ENCODE measurements at regions not wholly inside any gene's neighbourhood (a gene's known extent, or its start where the extent isn't known, plus 50 kb on each side); places are given as distances from the start of the nearest gene placed in this dataset.

DNA sequence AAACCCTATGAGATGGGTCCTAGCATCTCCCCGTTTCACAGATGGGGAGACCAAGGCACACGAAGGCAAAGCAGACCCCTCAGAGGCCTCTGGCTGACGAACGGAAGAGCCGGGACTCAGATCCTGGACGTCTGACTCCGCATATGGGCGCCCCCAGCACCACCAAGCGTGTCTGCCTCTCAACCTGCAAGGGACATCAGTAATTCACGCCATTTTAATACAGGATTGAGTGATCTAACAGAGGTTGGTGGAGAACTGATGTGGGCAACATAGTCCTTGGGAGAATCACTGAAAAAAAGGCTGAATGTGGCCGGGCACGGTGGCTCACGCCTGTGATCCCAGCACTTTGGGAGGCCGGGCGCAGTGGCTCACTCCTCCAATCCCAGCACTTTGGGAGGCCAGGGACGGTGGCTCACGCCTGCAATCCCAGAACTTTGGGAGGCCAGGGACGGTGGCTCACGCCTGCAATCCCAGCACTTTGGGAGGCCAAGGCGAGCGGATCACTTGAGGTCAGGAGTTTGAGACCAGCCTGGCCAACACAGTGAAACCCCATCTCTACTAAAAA lies 206.6 kb downstream of the DLL1 start:
- Histone ChIP-seq H3K36me3 (no peaks in the 10 kb centered on the region), H3K27me3 (peaks cover 31% of the 10 kb centered on the region), H3K4me1 (ENCODE audit: control insufficient read depth in 1 of 2, insufficient read depth in 1 of 2, low read depth in 1 of 2, low read length in 1 of 2) (peaks cover 8% of the 10 kb centered on the region in 2 experiments), H3K9me3 (no peaks in the 10 kb centered on the region), H3K4me3 (ENCODE audit: low read depth in 1 of 2, low read length in 1 of 2) (no peak overlapping the region), H3K27ac (no peak overlapping the region)
- TF ChIP-seq, protein P1, sequence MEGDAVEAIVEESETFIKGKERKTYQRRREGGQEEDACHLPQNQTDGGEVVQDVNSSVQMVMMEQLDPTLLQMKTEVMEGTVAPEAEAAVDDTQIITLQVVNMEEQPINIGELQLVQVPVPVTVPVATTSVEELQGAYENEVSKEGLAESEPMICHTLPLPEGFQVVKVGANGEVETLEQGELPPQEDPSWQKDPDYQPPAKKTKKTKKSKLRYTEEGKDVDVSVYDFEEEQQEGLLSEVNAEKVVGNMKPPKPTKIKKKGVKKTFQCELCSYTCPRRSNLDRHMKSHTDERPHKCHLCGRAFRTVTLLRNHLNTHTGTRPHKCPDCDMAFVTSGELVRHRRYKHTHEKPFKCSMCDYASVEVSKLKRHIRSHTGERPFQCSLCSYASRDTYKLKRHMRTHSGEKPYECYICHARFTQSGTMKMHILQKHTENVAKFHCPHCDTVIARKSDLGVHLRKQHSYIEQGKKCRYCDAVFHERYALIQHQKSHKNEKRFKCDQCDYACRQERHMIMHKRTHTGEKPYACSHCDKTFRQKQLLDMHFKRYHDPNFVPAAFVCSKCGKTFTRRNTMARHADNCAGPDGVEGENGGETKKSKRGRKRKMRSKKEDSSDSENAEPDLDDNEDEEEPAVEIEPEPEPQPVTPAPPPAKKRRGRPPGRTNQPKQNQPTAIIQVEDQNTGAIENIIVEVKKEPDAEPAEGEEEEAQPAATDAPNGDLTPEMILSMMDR (IDR thresholded peaks at IDR 0.05) = no peak

DNA sequence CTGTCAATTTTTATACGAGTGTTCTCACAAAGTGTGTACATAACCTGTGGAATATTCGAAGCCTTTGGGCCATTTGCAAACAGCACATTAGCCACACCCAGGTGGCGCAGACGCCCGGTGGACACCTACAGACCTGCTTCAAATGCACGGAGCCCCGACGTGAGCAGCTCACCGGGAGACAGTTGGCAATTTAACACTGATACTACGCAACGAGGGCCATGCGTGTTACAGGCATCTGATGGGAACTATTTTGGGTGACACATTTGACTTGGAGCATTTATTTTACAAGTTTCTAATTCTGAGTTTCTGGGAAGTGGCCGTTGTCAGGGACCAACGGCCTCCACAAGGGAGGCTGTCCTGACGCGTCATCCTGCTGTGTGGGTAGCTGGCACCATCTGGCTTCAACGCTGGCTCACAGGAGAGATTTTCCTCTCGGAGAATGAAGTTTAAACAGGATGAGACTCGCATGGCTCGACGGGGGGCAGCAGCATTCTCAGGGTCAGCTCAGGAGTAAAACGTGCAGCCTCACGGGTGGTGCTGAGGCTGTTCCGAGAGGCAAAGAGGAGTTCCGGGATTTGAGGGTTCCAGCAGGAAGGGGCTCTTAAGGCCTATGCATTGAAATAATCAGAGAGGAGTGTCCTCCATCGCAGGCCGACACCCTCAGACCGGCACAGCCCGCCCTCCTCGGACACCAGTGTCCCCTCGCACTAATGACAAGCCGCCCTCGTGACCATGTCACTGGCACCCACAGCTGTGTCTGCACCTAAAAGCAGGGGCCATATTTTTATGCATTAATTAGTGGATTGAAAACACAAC lies 207.4 kb downstream of the DLL1 start:
- Histone ChIP-seq H3K4me1 (ENCODE audit: control insufficient read depth in 1 of 2, insufficient read depth in 1 of 2, low read depth in 1 of 2, low read length in 1 of 2) (peaks cover 3 to 6% of the 10 kb centered on the region in 2 experiments), H3K9me3 (no peaks in the 10 kb centered on the region), H3K27me3 (peaks cover 23% of the 10 kb centered on the region), H3K36me3 (no peaks in the 10 kb centered on the region), H3K4me3 (ENCODE audit: low read depth in 1 of 2, low read length in 1 of 2) (no peak overlapping the region), H3K27ac (no peak overlapping the region)
- TF ChIP-seq, protein P1 (IDR thresholded peaks at IDR 0.05) = no peak

DNA sequence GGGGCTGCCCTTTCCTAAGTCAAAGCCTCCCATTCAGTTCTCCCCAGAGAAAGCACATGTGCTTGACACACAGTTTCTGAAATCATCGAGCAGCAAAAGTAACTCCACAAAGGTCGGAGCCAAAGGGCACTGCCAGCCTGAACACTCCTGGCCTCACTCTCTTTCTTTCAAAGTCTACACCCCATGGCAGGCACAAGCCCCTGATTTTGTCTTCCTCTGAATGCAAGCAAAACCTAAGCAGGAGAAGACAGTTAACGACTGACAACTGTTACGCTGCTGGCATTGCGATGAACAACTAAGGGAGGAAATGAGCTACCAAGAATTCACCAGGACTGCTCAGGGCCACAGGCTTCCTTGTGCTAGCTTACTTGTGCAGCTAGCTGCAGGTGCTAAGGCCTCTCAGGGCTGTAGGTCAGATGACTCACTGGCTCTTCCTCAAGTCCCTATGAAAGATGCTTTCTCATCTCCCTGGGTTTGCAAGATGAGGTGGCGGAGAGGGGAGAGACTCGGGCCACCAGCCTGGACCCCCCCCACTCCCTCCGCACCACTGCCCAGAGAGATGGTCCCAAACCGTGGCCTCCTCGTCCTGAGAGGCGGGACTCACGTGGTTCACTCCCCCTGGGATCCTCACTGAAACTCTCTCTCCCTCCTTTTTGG lies 208.2 kb downstream of the DLL1 start:
- H3K9me3 ChIP-seq = no peaks in the 10 kb centered on the region
- peaks cover 15% of the 10 kb centered on the region for H3K27me3 ChIP-seq
- no peaks in the 10 kb centered on the region for H3K36me3 ChIP-seq
- no peak overlapping the region for H3K4me3 ChIP-seq (ENCODE audit: low read depth in 1 of 2, low read length in 1 of 2)
- TF ChIP-seq, protein P1 (IDR thresholded peaks at IDR 0.05) = no peak
- no peak overlapping the region for H3K27ac ChIP-seq
- no peaks in the 10 kb centered on the region for H3K4me1 ChIP-seq (ENCODE audit: control insufficient read depth in 1 of 2, insufficient read depth in 1 of 2, low read depth in 1 of 2, low read length in 1 of 2)

DNA sequence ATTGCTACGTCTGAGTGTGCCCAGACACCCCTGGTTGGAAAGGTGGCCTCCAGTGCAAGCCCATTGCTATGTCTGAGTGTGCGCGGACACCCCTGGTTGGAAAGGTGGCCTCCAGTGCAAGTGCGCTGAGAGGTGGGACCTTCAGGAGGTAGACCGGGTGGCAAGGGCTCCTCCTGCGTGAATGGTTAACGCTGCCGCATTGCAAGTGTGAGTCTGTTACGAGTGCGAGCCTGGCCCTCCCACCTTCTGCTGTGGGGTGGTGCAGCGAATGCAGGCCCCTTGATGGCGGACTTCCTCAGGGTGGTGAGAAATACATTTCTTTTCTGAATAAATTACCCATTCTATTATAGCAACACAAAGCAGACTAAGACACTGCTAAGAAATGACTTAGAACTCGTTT lies 208.8 kb downstream of the DLL1 start:
- Histone ChIP-seq H3K4me3 (ENCODE audit: low read depth in 1 of 2, low read length in 1 of 2) (no peak overlapping the region), H3K27ac (no peak overlapping the region)
- TF ChIP-seq, protein P1 (IDR thresholded peaks at IDR 0.05) = no peak

DNA sequence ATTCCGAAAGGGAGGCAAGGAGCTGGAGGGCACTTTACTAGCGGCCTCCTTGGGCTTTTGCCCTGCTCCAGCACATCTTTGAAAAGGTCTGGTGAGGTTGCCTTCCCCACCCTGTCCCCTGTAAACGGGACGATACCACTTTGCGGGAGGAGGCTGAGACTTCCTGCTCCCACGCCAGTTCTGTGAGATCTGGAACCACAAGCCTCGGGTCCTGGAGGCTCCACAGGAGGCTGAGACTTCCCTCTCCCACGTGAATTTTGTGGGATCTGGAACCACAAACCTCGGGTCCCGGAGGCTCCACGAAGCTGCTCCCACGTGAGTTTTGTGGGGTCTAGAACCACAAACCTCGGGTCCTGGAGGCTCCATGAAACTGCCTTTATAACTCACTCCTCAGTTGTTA lies 209.3 kb downstream of the DLL1 start:
- Histone ChIP-seq H3K9me3 (no peaks in the 10 kb centered on the region), H3K27me3 (peaks cover 15% of the 10 kb centered on the region), H3K36me3 (no peaks in the 10 kb centered on the region), H3K27ac (no peak overlapping the region), H3K4me1 (ENCODE audit: control insufficient read depth in 1 of 2, insufficient read depth in 1 of 2, low read depth in 1 of 2, low read length in 1 of 2) (no peaks in the 10 kb centered on the region), H3K4me3 (ENCODE audit: low read depth in 1 of 2, low read length in 1 of 2) (no peak overlapping the region)
- TF ChIP-seq, protein P1 (IDR thresholded peaks at IDR 0.05) = no peak

More for the DNA sequence above, 208.8 kb downstream of the DLL1 start:
- H3K4me1 ChIP-seq (ENCODE audit: control insufficient read depth in 1 of 2, insufficient read depth in 1 of 2, low read depth in 1 of 2, low read length in 1 of 2) = no peaks in the 10 kb centered on the region
- H3K36me3 ChIP-seq = no peaks in the 10 kb centered on the region
- peaks cover 15% of the 10 kb centered on the region for H3K27me3 ChIP-seq
- H3K9me3 ChIP-seq = no peaks in the 10 kb centered on the region
